ENCODE measurements at regions not wholly inside any gene's neighbourhood (a gene's known extent, or its start where the extent isn't known, plus 50 kb on each side); places are given as distances from the start of the nearest gene placed in this dataset.

GRCh38 chr19:29263305-29264135 lies 50.6 kb upstream of the UQCRFS1 start:
- no peak for DNase-seq
- peaks cover 12% of the 10 kb centered on the region for H3K27me3 ChIP-seq (ENCODE audit: low read depth)
- no peak overlapping the region for H3K27ac ChIP-seq
- no peaks in the 10 kb centered on the region for H3K9me3 ChIP-seq
- H3K36me3 ChIP-seq: no peaks in the 10 kb centered on the region
- H3K4me1 ChIP-seq: no peaks in the 10 kb centered on the region
- intact Hi-C loops (cut with DNase I): no loop called here
- no peak overlapping the region for H3K4me3 ChIP-seq
- peak; percentile 76 for TF ChIP-seq CTCF (IDR thresholded peaks at IDR 0.05)
- ATAC-seq: peak; percentile 41 to 60

- no peaks in the 10 kb centered on the region for H3K36me3 ChIP-seq
- H3K27ac ChIP-seq: no peak overlapping the region
- H3K4me1 ChIP-seq: no peaks in the 10 kb centered on the region
- no peak for TF ChIP-seq CTCF (IDR thresholded peaks at IDR 0.05)
- intact Hi-C loops (cut with DNase I): no loop called here
- no peak for DNase-seq
- no peaks in the 10 kb centered on the region for H3K9me3 ChIP-seq
- no peak overlapping the region for H3K4me3 ChIP-seq
- ATAC-seq: no peak
- peaks cover 20% of the 10 kb centered on the region for H3K27me3 ChIP-seq (ENCODE audit: low read depth)
Measured at GRCh38 chr19:29264897-29265296, 51.9 kb upstream of the UQCRFS1 start.

GRCh38 chr19:29265436-29265835 lies 52.5 kb upstream of the UQCRFS1 start:
- no peak overlapping the region for H3K27ac ChIP-seq
- H3K4me3 ChIP-seq: no peak overlapping the region
- no peak for TF ChIP-seq CTCF (IDR thresholded peaks at IDR 0.05)
- no peak for DNase-seq
- intact Hi-C loops (cut with DNase I): no loop called here
- peaks cover 20% of the 10 kb centered on the region for H3K27me3 ChIP-seq (ENCODE audit: low read depth)
- ATAC-seq: no peak
- no peaks in the 10 kb centered on the region for H3K4me1 ChIP-seq
- no peaks in the 10 kb centered on the region for H3K9me3 ChIP-seq
- H3K36me3 ChIP-seq: no peaks in the 10 kb centered on the region

GRCh38 chr19:29266001-29266400 lies 53.0 kb upstream of the UQCRFS1 start:
- Histone ChIP-seq H3K27ac (no peak overlapping the region), H3K36me3 (no peaks in the 10 kb centered on the region), H3K9me3 (no peaks in the 10 kb centered on the region), H3K4me3 (no peak overlapping the region), H3K4me1 (no peaks in the 10 kb centered on the region), H3K27me3 (ENCODE audit: low read depth) (peaks cover 20% of the 10 kb centered on the region)
- ATAC-seq (no peak), DNase-seq (no peak)
- TF ChIP-seq CTCF (IDR thresholded peaks at IDR 0.05): no peak
- intact Hi-C loops (cut with DNase I): no loop called here

GRCh38 chr19:29266603-29267002 lies 53.7 kb upstream of the UQCRFS1 start:
- peaks cover 20% of the 10 kb centered on the region for H3K27me3 ChIP-seq (ENCODE audit: low read depth)
- no peaks in the 10 kb centered on the region for H3K4me1 ChIP-seq
- no peak for ATAC-seq
- intact Hi-C loops (cut with DNase I): no loop called here
- DNase-seq: no peak
- no peak for TF ChIP-seq CTCF (IDR thresholded peaks at IDR 0.05)
- no peaks in the 10 kb centered on the region for H3K36me3 ChIP-seq
- H3K27ac ChIP-seq: no peak overlapping the region
- no peaks in the 10 kb centered on the region for H3K9me3 ChIP-seq
- H3K4me3 ChIP-seq: no peak overlapping the region
